Endothelial cell of umbilical vein (primary cell): ENCODE measurements at regions not wholly inside any gene's neighbourhood (a gene's known extent, or its start where the extent isn't known, plus 50 kb on each side); places are given as distances from the start of the nearest gene placed in this dataset.

Experiments
- BruUV-seq: library from RNA; stranded (reverse); fragments of 400-500 nt; replicated peaks from 2 replicates; lab custom pipeline; 2021; lab: Mats Ljungman, UMichigan
- CTCF ChIA-PET: fragments of 300-600, 350-600 bp; sonication (Branson Sonifier 250); formaldehyde crosslinking; loops from one replicate; lab custom pipeline; 2021; ENCODE audit warnings: antibody characterized with exemption, inconsistent platforms; lab: Charles Lee
- POLR2A ChIA-PET: fragments of 300-600, 350-600 bp; sonication (Branson Sonifier 250); formaldehyde crosslinking; loops from one replicate; lab custom pipeline; 2021; ENCODE audit warnings: antibody characterized with exemption, inconsistent platforms; lab: Charles Lee
- DNase-seq: peaks from one replicate; pipeline ENCODE4 v3.0.0-alpha.2; 2011; ENCODE audit warnings: low read depth, low spot score
- FAIRE-seq: peaks from 2 replicates; lab custom pipeline; 2011; peaks lifted over from hg19 to GRCh38; lab: Jason Lieb, UNC
- H2AFZ ChIP-seq: 2 replicates; pipeline ENCODE4 v1.6.0; 2012; ENCODE audit warnings: low read depth, low read length, control low read depth, inconsistent platforms
- H3K27ac ChIP-seq: 2 replicates; pipeline ENCODE4 v1.5.1; 2011; ENCODE audit warnings: low read depth, mild to moderate bottlenecking, control low read depth, low read length, moderate library complexity; ENCODE audit not compliant: insufficient read depth
- H3K27me3 ChIP-seq, 2 experiments: 2 replicates each; pipeline versions ENCODE4 v1.6.0 to v1.6.1; 2011; ENCODE audit warnings: low read length in 2 of 2, mixed read lengths in 1 of 2; ENCODE audit not compliant: control insufficient read depth in 2 of 2, insufficient read depth in 2 of 2
- H3K36me3 ChIP-seq, 2 experiments: 2 replicates in 1 of 2; 3 replicates in 1 of 2; pipeline ENCODE4 v1.5.1; 2011; ENCODE audit warnings: low read length in 2 of 2, mild to moderate bottlenecking in 1 of 2, moderate library complexity in 1 of 2; ENCODE audit not compliant: control insufficient read depth in 2 of 2, insufficient read depth in 2 of 2; ENCODE audit errors: extremely low read depth in 1 of 2
- H3K4me1 ChIP-seq: 3 replicates; pipeline ENCODE4 v1.5.1; 2011; ENCODE audit warnings: mild to moderate bottlenecking, low read length; ENCODE audit not compliant: control insufficient read depth, insufficient read depth; ENCODE audit errors: extremely low read depth
- H3K4me2 ChIP-seq: 2 replicates; pipeline ENCODE4 v1.6.1; 2011; ENCODE audit warnings: low read length, control low read depth, mixed read lengths; ENCODE audit not compliant: insufficient read depth
- H3K4me3 ChIP-seq, 3 experiments: fragments of 200-600 bp in 1 of 3; sonication (generic), shearing (Covaris generic) in 1 of 3; replicated peaks in 1 of 3; 2 replicates each; pipeline ENCODE4 v1.5.1; 2011 to 2016; ENCODE audit warnings: control low read depth in 3 of 3, low read length in 3 of 3, mild to moderate bottlenecking in 2 of 3, inconsistent platforms in 1 of 3, low read depth in 1 of 3, moderate library complexity in 1 of 3; ENCODE audit not compliant: insufficient read depth in 1 of 3
- H3K79me2 ChIP-seq: 2 replicates; pipeline ENCODE4 v1.6.0; 2012; ENCODE audit warnings: low read length, inconsistent platforms; ENCODE audit not compliant: control insufficient read depth, insufficient read depth
- H3K9ac ChIP-seq: replicated peaks from 2 replicates; pipeline ENCODE3; 2011; ENCODE audit warnings: low read length, control low read depth; ENCODE audit not compliant: insufficient read depth; ENCODE audit errors: extremely low read depth
- H3K9me1 ChIP-seq: replicated peaks from 3 replicates; pipeline ENCODE4 v1.6.0; 2011; ENCODE audit warnings: mild to moderate bottlenecking, low read length; ENCODE audit not compliant: control insufficient read depth, insufficient read depth; ENCODE audit errors: extremely low read depth
- H3K9me3 ChIP-seq: replicated peaks from 2 replicates; pipeline ENCODE4 v1.5.1; 2012; ENCODE audit warnings: low read length, inconsistent platforms; ENCODE audit not compliant: control insufficient read depth, insufficient read depth
- H4K20me1 ChIP-seq: replicated peaks from 2 replicates; pipeline ENCODE3; 2011; ENCODE audit warnings: mild to moderate bottlenecking, low read length; ENCODE audit not compliant: control insufficient read depth, insufficient read depth; ENCODE audit errors: extremely low read depth
- CTCF ChIP-seq, 2 donors: IDR thresholded peaks; 1 replicate in 1 of 2; 2 replicates in 1 of 2; pipeline ENCODE4 v1.5.1; 2011; ENCODE audit warnings: low read length in 2 of 2, mild to moderate bottlenecking in 2 of 2, moderate library complexity in 2 of 2, control low read depth in 1 of 2, inconsistent platforms in 1 of 2, low read depth in 1 of 2; ENCODE audit not compliant: insufficient read depth in 1 of 2; ENCODE audit errors: extremely low read depth in 1 of 2
- EZH2 ChIP-seq: IDR thresholded peaks from 2 replicates; pipeline ENCODE4 v1.6.1; 2012; ENCODE audit warnings: borderline replicate concordance, low read depth, mild to moderate bottlenecking, moderate library complexity, low read length, inconsistent platforms; ENCODE audit not compliant: severe bottlenecking
- FOS ChIP-seq: IDR thresholded peaks from 2 replicates; pipeline ENCODE4 v1.6.1; 2011; ENCODE audit warnings: mild to moderate bottlenecking, low read length, moderate library complexity, borderline replicate concordance; ENCODE audit not compliant: insufficient read depth
- GATA2 ChIP-seq: IDR thresholded peaks from 2 replicates; pipeline ENCODE4 v1.7.0; 2011; ENCODE audit warnings: low read depth, mild to moderate bottlenecking, moderate library complexity, mixed read lengths, low read length; ENCODE audit not compliant: insufficient read length, insufficient read depth
- JUN ChIP-seq: IDR thresholded peaks from 2 replicates; pipeline ENCODE4 v1.6.1; 2011; ENCODE audit warnings: borderline replicate concordance, low read depth; ENCODE audit not compliant: insufficient read length, insufficient read depth
- MAX ChIP-seq: IDR thresholded peaks from 2 replicates; pipeline ENCODE4 v1.6.1; 2011; ENCODE audit not compliant: insufficient read depth, insufficient read length
- MYC ChIP-seq: IDR thresholded peaks from one replicate; pipeline ENCODE4 v1.6.1; 2011; ENCODE audit warnings: mild to moderate bottlenecking, low read depth, low read length
- POLR2A ChIP-seq: IDR thresholded peaks from 2 replicates; pipeline ENCODE4 v1.6.1; 2012; ENCODE audit warnings: low read depth, mild to moderate bottlenecking, control low read depth, low read length
- POLR2AphosphoS5 ChIP-seq: IDR thresholded peaks from 2 replicates; pipeline ENCODE4 v1.6.1; 2012; ENCODE audit warnings: low read depth, mild to moderate bottlenecking, control low read depth, low read length, moderate library complexity; ENCODE audit not compliant: insufficient read depth
- dilution Hi-C: fragments of 300-500 bp; cut with MboI; formaldehyde crosslinking; loops from one replicate; pipeline ENCODE4 v1.15.0; 2019; ENCODE audit warnings: low sequenced_read_pairs; ENCODE audit not compliant: extremely low pct_ligation_motif_present
- intact Hi-C: fragments of 100-400 bp; cut with micrococcal nuclease; formaldehyde crosslinking; loops from one replicate; pipeline ENCODE4 v1.10.0; 2022

- H3K9me3 ChIP-seq, result no peaks in the 10 kb centered on the region
- ChIA-PET CTCF (no interaction called here), POLR2A (no interaction called here)
- no peak overlapping the region for H3K4me2 ChIP-seq
- intact Hi-C loops (no loop called here), dilution Hi-C loops (no loop called here)
- no peaks in the 10 kb centered on the region for H3K9me1 ChIP-seq
- TF ChIP-seq POLR2AphosphoS5 (no peak), JUN (no peak), CTCF (IDR thresholded peaks at IDR 0.05; ENCODE audit: extremely low read depth in 1 of 2, insufficient read depth in 1 of 2, low read depth in 1 of 2, low read length in 2 of 2) (no peak), FOS (no peak), MAX (no peak), EZH2 (no peak), GATA2 (no peak), MYC (no peak), POLR2A (no peak)
- no peak overlapping the region for H3K27ac ChIP-seq
- FAIRE-seq (no peak), DNase-seq (no peak)
- no peaks in the 10 kb centered on the region for H3K4me1 ChIP-seq
- no peaks in the 10 kb centered on the region for H4K20me1 ChIP-seq
- no peaks in the 10 kb centered on the region for H3K36me3 ChIP-seq
- H2AFZ ChIP-seq, result no peak overlapping the region
- H3K4me3 ChIP-seq, result no peak overlapping the region
- H3K27me3 ChIP-seq, result no peaks in the 10 kb centered on the region
- H3K9ac ChIP-seq, result no peak overlapping the region
- no TSS peak for BruUV-seq
- H3K79me2 ChIP-seq, result no peaks in the 10 kb centered on the region
These were observed 161.0 kb downstream of the PPP1R2C start for GRCh38 chrX:42616981-42617380.
